Common myeloid progenitor, CD34-positive (primary cell): ENCODE measurements at regions not wholly inside any gene's neighbourhood (a gene's known extent, or its start where the extent isn't known, plus 50 kb on each side); places are given as distances from the start of the nearest gene placed in this dataset.

Experiments
- CTCF ChIA-PET: fragments of 350-600 bp; sonication (Branson Sonifier 250); formaldehyde crosslinking; loops from one replicate; lab custom pipeline; 2021; ENCODE audit warnings: antibody characterized with exemption; lab: Charles Lee
- POLR2A ChIA-PET: fragments of 350-600 bp; sonication (Branson Sonifier 250); formaldehyde crosslinking; loops from one replicate; lab custom pipeline; 2021; ENCODE audit warnings: antibody characterized with exemption; lab: Charles Lee
- DNase-seq, 3 donors: peaks; one replicate each; pipeline versions ENCODE4 v3.0.0 to v3.0.0-alpha.2; 2013
- H3K27ac ChIP-seq, 2 experiments: 1 replicate in 1 of 2; 2 replicates in 1 of 2; pipeline ENCODE4 v1.7.0; 2013; ENCODE audit warnings: inconsistent platforms in 2 of 2, low read length in 2 of 2, mild to moderate bottlenecking in 2 of 2, low read depth in 1 of 2, moderate library complexity in 1 of 2; ENCODE audit not compliant: severe bottlenecking in 2 of 2, insufficient read depth in 1 of 2, poor library complexity in 1 of 2
- H3K27me3 ChIP-seq, 5 experiments: replicated peaks in 2 of 5; 1 replicate in 3 of 5; 2 replicates in 2 of 5; pipeline versions ENCODE4 v1.6.1 to v1.7.0; 2013; ENCODE audit warnings: low read length in 4 of 5, mild to moderate bottlenecking in 2 of 5, moderate library complexity in 2 of 5, inconsistent platforms in 1 of 5; ENCODE audit not compliant: insufficient read depth in 5 of 5, control insufficient read depth in 4 of 5
- H3K36me3 ChIP-seq, 4 experiments: 1 replicate in 2 of 4; 2 replicates in 2 of 4; pipeline versions ENCODE4 v1.6.1 to v1.7.0; 2013; ENCODE audit warnings: low read length in 3 of 4, control low read depth in 1 of 4, mild to moderate bottlenecking in 1 of 4; ENCODE audit not compliant: control insufficient read depth in 4 of 4, insufficient read depth in 4 of 4
- H3K4me1 ChIP-seq, 4 experiments: 1 replicate in 3 of 4; 2 replicates in 1 of 4; pipeline versions ENCODE4 v1.6.1 to v1.7.1; 2013; ENCODE audit warnings: low read length in 3 of 4, mild to moderate bottlenecking in 3 of 4, control low read depth in 1 of 4, inconsistent platforms in 1 of 4, moderate library complexity in 1 of 4; ENCODE audit not compliant: control insufficient read depth in 4 of 4, insufficient read depth in 4 of 4; ENCODE audit errors: control extremely low read depth in 1 of 4
- H3K4me3 ChIP-seq, 7 experiments: 1 replicate in 4 of 7; 2 replicates in 3 of 7; pipeline versions ENCODE4 v1.5.1 to v1.7.0; 2013; ENCODE audit warnings: mild to moderate bottlenecking in 7 of 7, low read length in 6 of 7, moderate library complexity in 6 of 7, inconsistent platforms in 2 of 7, low read depth in 2 of 7, control low read depth in 1 of 7; ENCODE audit not compliant: insufficient read depth in 4 of 7, control insufficient read depth in 1 of 7; ENCODE audit errors: extremely low read depth in 1 of 7
- H3K9me3 ChIP-seq, 5 experiments: 1 replicate in 4 of 5; 2 replicates in 1 of 5; pipeline versions ENCODE4 v1.6.1 to v1.7.1; 2013; ENCODE audit warnings: low read length in 4 of 5, mild to moderate bottlenecking in 2 of 5, inconsistent platforms in 1 of 5, low read depth in 1 of 5, moderate library complexity in 1 of 5; ENCODE audit not compliant: control insufficient read depth in 4 of 5, insufficient read depth in 2 of 5; ENCODE audit errors: control extremely low read depth in 1 of 5
- WGBS: methylation state at CpG from one replicate; pipeline ENCODE4 v1.1.5; 2013; ENCODE audit not compliant: insufficient coverage; 5-methylcytosine and 5-hydroxymethylcytosine counted together

DNA sequence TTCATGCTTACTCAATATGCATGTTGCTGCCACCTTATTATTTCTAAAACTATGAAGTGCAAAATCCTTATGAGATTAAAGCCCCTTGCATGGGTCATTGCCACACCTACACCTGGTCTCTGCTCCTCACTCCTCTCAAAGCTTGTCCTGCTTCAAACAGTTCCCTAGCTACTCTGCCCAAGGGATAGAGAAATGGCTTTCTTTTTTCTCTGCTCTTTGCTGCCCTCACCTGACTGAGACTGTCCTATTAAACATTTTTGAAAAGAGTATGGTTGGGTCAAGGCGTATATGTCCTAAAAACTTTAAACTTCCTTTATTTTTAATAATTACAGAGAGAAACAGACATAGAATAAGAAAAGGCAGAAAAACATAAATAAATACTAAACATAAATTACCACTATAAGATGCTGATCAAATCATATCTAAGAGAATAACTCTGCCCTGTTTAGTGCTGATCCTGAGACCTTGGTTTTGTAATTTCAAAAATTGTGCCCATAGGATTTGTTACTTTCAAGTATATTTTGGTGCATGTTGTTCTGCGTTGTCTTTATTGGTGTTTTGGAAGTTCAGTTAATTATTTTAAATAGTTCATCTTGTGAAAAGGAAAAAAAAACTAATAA, 704.9 kb upstream of the PABPC4L start:
- CTCF ChIA-PET: no interaction called here
- H3K27me3 ChIP-seq: no peaks in the 10 kb centered on the region
- H3K9me3 ChIP-seq: no peaks in the 10 kb centered on the region
- H3K36me3 ChIP-seq: no peaks in the 10 kb centered on the region
- H3K4me1 ChIP-seq: no peaks in the 10 kb centered on the region
- DNase-seq: no peak
- WGBS: no CpG with 5 or more reads among the region's 2 CpGs
- POLR2A ChIA-PET: no interaction called here
- no peak overlapping the region for H3K4me3 ChIP-seq
- H3K27ac ChIP-seq: no peak overlapping the region

DNA sequence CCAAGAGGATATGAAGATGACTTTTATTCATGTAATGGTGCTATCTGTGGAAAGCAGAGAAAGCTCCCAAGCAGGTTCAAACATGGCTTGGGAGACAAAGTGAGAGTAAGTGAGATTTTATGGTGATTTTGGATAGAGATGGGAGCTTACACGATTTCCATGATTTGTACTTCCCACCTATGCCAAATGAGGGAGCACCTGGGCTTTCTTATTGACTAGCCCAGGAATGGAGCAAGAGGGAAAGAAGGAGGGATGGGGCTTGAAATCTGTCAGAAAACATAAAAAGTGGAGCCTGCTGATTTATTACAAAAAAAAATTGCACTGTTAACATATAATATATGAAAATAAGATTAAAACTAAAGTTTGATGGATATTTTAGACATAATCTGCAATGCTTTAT, 703.5 kb upstream of the PABPC4L start:
- ChIA-PET CTCF (no interaction called here), POLR2A (no interaction called here)
- no peak overlapping the region for H3K4me3 ChIP-seq
- no peak for DNase-seq
- H3K36me3 ChIP-seq: no peaks in the 10 kb centered on the region
- H3K4me1 ChIP-seq: no peaks in the 10 kb centered on the region
- no peaks in the 10 kb centered on the region for H3K9me3 ChIP-seq
- WGBS: no CpG with 5 or more reads among the region's 1 CpG
- H3K27me3 ChIP-seq: no peaks in the 10 kb centered on the region
- H3K27ac ChIP-seq: no peak overlapping the region

DNA sequence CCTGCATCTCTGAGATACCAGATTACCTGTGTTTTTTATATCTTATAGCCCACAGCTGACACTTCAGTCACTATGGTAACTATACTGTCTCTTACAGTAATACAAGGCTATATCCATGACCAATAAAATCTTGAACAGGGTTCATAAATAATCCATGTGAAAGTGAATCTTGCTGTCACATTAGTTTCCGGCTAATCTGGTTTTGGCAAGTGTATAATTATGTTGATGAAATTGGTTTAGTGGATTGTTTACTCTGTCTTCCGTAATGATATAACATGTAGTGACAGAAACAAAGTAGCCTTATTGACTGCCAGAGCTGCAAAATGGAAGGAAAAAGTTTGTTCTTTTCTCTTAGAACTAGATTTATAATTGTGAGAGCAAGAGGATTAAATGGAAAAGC, 686.6 kb upstream of the PABPC4L start:
- Histone ChIP-seq H3K27ac (no peak overlapping the region), H3K4me1 (no peaks in the 10 kb centered on the region), H3K27me3 (no peaks in the 10 kb centered on the region), H3K9me3 (no peaks in the 10 kb centered on the region), H3K36me3 (no peaks in the 10 kb centered on the region), H3K4me3 (no peak overlapping the region)
- whole genome bisulfite sequencing: 94% methylated on average over 2 of the region's 2 CpGs
- ChIA-PET CTCF (no interaction called here), POLR2A (no interaction called here)
- DNase-seq: no peak

GRCh38 chr4:134885436-134885835, 683.8 kb upstream of the PABPC4L start:
- H3K27me3 ChIP-seq: no peaks in the 10 kb centered on the region
- no peak overlapping the region for H3K4me3 ChIP-seq
- CTCF ChIA-PET: no interaction called here
- H3K27ac ChIP-seq: no peak overlapping the region
- no peaks in the 10 kb centered on the region for H3K36me3 ChIP-seq
- POLR2A ChIA-PET: no interaction called here
- H3K4me1 ChIP-seq: no peaks in the 10 kb centered on the region
- no peak for DNase-seq
- WGBS: 94% methylated on average over 2 of the region's 2 CpGs
- H3K9me3 ChIP-seq: no peaks in the 10 kb centered on the region

DNA sequence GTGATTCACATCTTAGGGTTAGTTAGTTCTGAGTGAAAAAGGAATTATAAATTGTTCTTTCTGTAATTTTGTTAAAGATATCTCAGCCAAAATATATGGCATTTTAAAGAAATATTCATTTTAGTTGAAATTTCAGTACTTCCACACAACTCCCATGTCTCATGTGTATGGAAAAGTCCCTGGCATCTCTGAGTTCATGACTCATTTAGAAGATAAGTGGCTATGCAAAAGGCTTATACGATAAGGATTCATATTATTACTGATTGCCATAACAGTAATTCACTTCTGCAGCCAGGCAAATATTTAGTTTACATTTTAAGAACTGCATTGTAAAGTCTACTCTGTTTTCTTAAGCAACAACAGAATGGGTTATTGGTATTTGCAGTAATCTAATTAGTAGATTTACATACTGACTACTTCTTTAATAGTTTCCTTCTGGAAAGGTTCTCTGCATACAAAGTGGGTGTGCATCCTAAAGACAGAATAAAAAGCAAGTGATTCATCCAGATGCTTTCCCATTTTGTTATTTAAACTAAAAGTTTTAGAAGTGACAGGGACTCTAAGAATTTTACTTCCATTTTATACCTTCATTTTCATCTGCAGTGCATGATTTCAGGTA, 682.4 kb upstream of the PABPC4L start:
- H3K4me1 ChIP-seq: no peaks in the 10 kb centered on the region
- no CpG with 5 or more reads among the region's 1 CpG for WGBS
- no peak for DNase-seq
- no peak overlapping the region for H3K4me3 ChIP-seq
- no peaks in the 10 kb centered on the region for H3K27me3 ChIP-seq
- no peaks in the 10 kb centered on the region for H3K36me3 ChIP-seq
- no peaks in the 10 kb centered on the region for H3K9me3 ChIP-seq
- ChIA-PET POLR2A (no interaction called here), CTCF (no interaction called here)
- H3K27ac ChIP-seq: no peak overlapping the region

GRCh38 chr4:134879019-134879418, 677.4 kb upstream of the PABPC4L start:
- no peak for DNase-seq
- Histone ChIP-seq H3K4me1 (no peaks in the 10 kb centered on the region), H3K4me3 (no peak overlapping the region), H3K27me3 (no peaks in the 10 kb centered on the region), H3K9me3 (no peaks in the 10 kb centered on the region), H3K36me3 (no peaks in the 10 kb centered on the region), H3K27ac (no peak overlapping the region)
- POLR2A ChIA-PET: no interaction called here
- CTCF ChIA-PET: no interaction called here
- no CpG with 5 or more reads among the region's 1 CpG for WGBS

GRCh38 chr4:134867027-134867426, 665.4 kb upstream of the PABPC4L start:
- ChIA-PET POLR2A (no interaction called here), CTCF (no interaction called here)
- Histone ChIP-seq H3K36me3 (no peaks in the 10 kb centered on the region), H3K27ac (no peak overlapping the region), H3K27me3 (no peaks in the 10 kb centered on the region), H3K4me3 (no peak overlapping the region), H3K9me3 (no peaks in the 10 kb centered on the region), H3K4me1 (no peaks in the 10 kb centered on the region)
- DNase-seq: no peak
